KG1 (cell line): ENCODE measurements at regions not wholly inside any gene's neighbourhood (a gene's known extent, or its start where the extent isn't known, plus 50 kb on each side); places are given as distances from the start of the nearest gene placed in this dataset.
A peak's percentile ranks its signal among the peaks of the same experiment; 100 is the strongest.

ENCODE experiments used
- DNase-seq: peaks from one replicate; lab custom pipeline; 2025; lab: John Stamatoyannopoulos, UW

- peak; percentile 12 for DNase-seq
Observed at GRCh38 chr21:29228306-29228705, 70.4 kb upstream of the BACH1 start.

GRCh38 chr21:29230551-29231261 is 68.0 kb upstream of the BACH1 start:
- no peak for DNase-seq

- DNase-seq = no peak
Observed at GRCh38 chr21:29231756-29232529, 66.8 kb upstream of the BACH1 start.

- no peak for DNase-seq
Observed at GRCh38 chr21:29232530-29233255, 66.0 kb upstream of the BACH1 start.

GRCh38 chr21:29233256-29233546 is 65.5 kb upstream of the BACH1 start:
- no peak for DNase-seq

- no peak for DNase-seq
Observed at GRCh38 chr21:29233611-29234540, 64.8 kb upstream of the BACH1 start.

- no peak for DNase-seq
Observed at GRCh38 chr21:29235714-29236197, 63.0 kb upstream of the BACH1 start.

- DNase-seq = no peak
Observed at GRCh38 chr21:29236201-29236600, 62.5 kb upstream of the BACH1 start.

GRCh38 chr21:29237110-29238052 is 61.3 kb upstream of the BACH1 start:
- no peak for DNase-seq

- no peak for DNase-seq
Observed at GRCh38 chr21:29238053-29238966, 60.4 kb upstream of the BACH1 start.

- no peak for DNase-seq
Observed at GRCh38 chr21:29238967-29239290, 59.8 kb upstream of the BACH1 start.

- no peak for DNase-seq
Observed at GRCh38 chr21:29240136-29240535, 58.6 kb upstream of the BACH1 start.

GRCh38 chr21:29242201-29242600 is 56.5 kb upstream of the BACH1 start:
- DNase-seq = no peak

- no peak for DNase-seq
Observed at GRCh38 chr21:29243188-29243587, 55.5 kb upstream of the BACH1 start.

GRCh38 chr21:29245104-29245643 is 53.5 kb upstream of the BACH1 start:
- no peak for DNase-seq

GRCh38 chr21:29245863-29246262 is 52.9 kb upstream of the BACH1 start:
- DNase-seq = no peak

- no peak for DNase-seq
Observed at GRCh38 chr21:29246614-29247013, 52.1 kb upstream of the BACH1 start.

- no peak for DNase-seq
Observed at GRCh38 chr21:29248124-29248523, 50.6 kb upstream of the BACH1 start.
